ENCODE measurements at regions not wholly inside any gene's neighbourhood (a gene's known extent, or its start where the extent isn't known, plus 50 kb on each side); places are given as distances from the start of the nearest gene placed in this dataset.

GRCh38 chr7:25329815-25330214, 101.5 kb upstream of the NPVF start:
- no peak for TF ChIP-seq POLR2AphosphoS5 (IDR thresholded peaks at IDR 0.05; ENCODE audit: borderline replicate concordance, low read depth, low read length)
- no peak for TF ChIP-seq FOXP2 (optimal IDR thresholded peaks at IDR 0.05; ENCODE audit: control extremely low read depth, extremely low read length, insufficient read depth)

Measured in SK-N-MC (cell line).